A549 (cell line): ENCODE measurements at regions not wholly inside any gene's neighbourhood (a gene's known extent, or its start where the extent isn't known, plus 50 kb on each side); places are given as distances from the start of the nearest gene placed in this dataset.

Source experiments
- ATAC-seq, 2 experiments: fragments of 200-7000 bp in 1 of 2; fragments of >200 bp in 1 of 2; cut with Nextera tagmentation in 1 of 2; cut with Tn5 transposase in 1 of 2; 3 replicates each; pipeline versions ENCODE4 v1.8.0 to v1.9.1; 2018 to 2020; ENCODE audit warnings: mild to moderate bottlenecking in 1 of 2, moderate library complexity in 1 of 2
- CTCF ChIA-PET: fragments of 300-600 bp; sonication (Branson Sonifier 250); formaldehyde crosslinking; extraction: SDS; loops from one replicate; lab custom pipeline; 2021; ENCODE audit warnings: antibody characterized with exemption, inconsistent platforms; lab: Yijun Ruan, JAX
- POLR2A ChIA-PET: fragments of 350-600 bp; formaldehyde crosslinking; extraction: SDS; loops from one replicate; lab custom pipeline; 2021; ENCODE audit warnings: antibody characterized with exemption, inconsistent platforms; lab: Yijun Ruan, JAX
- DNase-seq, 2 experiments: peaks; one replicate each; pipeline versions ENCODE4 v3.0.0 to v3.0.0-alpha.2; 2011 to 2016; ENCODE audit warnings: low read depth in 1 of 2, low spot score in 1 of 2
- FAIRE-seq: peaks from 2 replicates; lab custom pipeline; 2011; peaks lifted over from hg19 to GRCh38; lab: Jason Lieb, UNC
- H3K27ac ChIP-seq, 2 experiments: fragments of >200 bp; sonication (Bioruptor Twin); formaldehyde crosslinking; 3 replicates each; pipeline ENCODE4 v1.5.1; 2016 to 2017
- H3K4me1 ChIP-seq: fragments of >200 bp; sonication (Bioruptor Twin); formaldehyde crosslinking; 3 replicates; pipeline ENCODE4 v1.6.1; 2016
- H3K4me2 ChIP-seq: fragments of >200 bp; sonication (Bioruptor Twin); formaldehyde crosslinking; 3 replicates; pipeline ENCODE4 v1.6.1; 2016
- H3K4me3 ChIP-seq: fragments of >200 bp; sonication (Bioruptor Twin); formaldehyde crosslinking; 3 replicates; pipeline ENCODE4 v1.5.1; 2016
- H3K9me3 ChIP-seq: fragments of >200 bp; sonication (Bioruptor Twin); formaldehyde crosslinking; 3 replicates; pipeline ENCODE4 v1.6.1; 2016
- BHLHE40 ChIP-seq: IDR thresholded peaks from 2 replicates; pipeline ENCODE4 v1.6.1; 2012; ENCODE audit warnings: low read depth, low read length, inconsistent platforms
- CBX2 ChIP-seq: fragments of 200-600 bp; sonication (generic); IDR thresholded peaks from 2 replicates; pipeline ENCODE4 v1.6.1; 2016; ENCODE audit warnings: low read depth, mild to moderate bottlenecking, borderline replicate concordance
- CBX8 ChIP-seq: fragments of 200-600 bp; sonication (generic); IDR thresholded peaks from 2 replicates; pipeline ENCODE4 v1.6.1; 2016
- CEBPB ChIP-seq, 2 experiments: fragments of >200 bp in 1 of 2; sonication (Bioruptor Twin) in 1 of 2; formaldehyde crosslinking in 1 of 2; IDR thresholded peaks; 2 replicates each; pipeline ENCODE4 v1.6.1; 2012 to 2016
- CHD4 ChIP-seq: fragments of 200-600 bp; sonication (generic); IDR thresholded peaks from 2 replicates; pipeline ENCODE4 v1.6.1; 2016; ENCODE audit warnings: antibody characterized with exemption, mild to moderate bottlenecking, borderline replicate concordance
- EHMT2 ChIP-seq: fragments of 200-600 bp; sonication (generic); IDR thresholded peaks from 2 replicates; pipeline ENCODE4 v1.6.1; 2016; ENCODE audit warnings: antibody characterized with exemption, low read depth, mild to moderate bottlenecking, moderate library complexity
- ESRRA ChIP-seq: fragments of 150-350 bp; IDR thresholded peaks from 2 replicates; pipeline ENCODE4 v1.6.1; 2014; ENCODE audit warnings: mild to moderate bottlenecking, low read length, borderline replicate concordance
- HDAC2 ChIP-seq: fragments of 200-600 bp; sonication (generic); IDR thresholded peaks from 2 replicates; pipeline ENCODE4 v1.6.1; 2016
- JUN ChIP-seq, 2 experiments: fragments of >200 bp; sonication (Bioruptor Twin); formaldehyde crosslinking; IDR thresholded peaks; 2 replicates in 1 of 2; 3 replicates in 1 of 2; pipeline ENCODE4 v1.6.1; 2016 to 2017
- JUNB ChIP-seq: fragments of >200 bp; sonication (Bioruptor Twin); formaldehyde crosslinking; IDR thresholded peaks from 2 replicates; pipeline ENCODE4 v1.6.1; 2016
- KDM1A ChIP-seq: fragments of 200-600 bp; sonication (generic); IDR thresholded peaks from 2 replicates; pipeline ENCODE4 v1.6.1; 2016; ENCODE audit warnings: low read depth, mild to moderate bottlenecking
- NFE2L2 ChIP-seq: fragments of 150-350 bp; conservative IDR thresholded peaks from 2 replicates; pipeline ENCODE4 v1.6.1; 2014; ENCODE audit warnings: low read length
- NPAS2 ChIP-seq: fragments of 250-450 bp; sonication (Bioruptor Pico); IDR thresholded peaks from 2 replicates; pipeline ENCODE4 v1.8.0; 2022; ENCODE audit warnings: mild to moderate bottlenecking, moderate library complexity, borderline replicate concordance
- PBX3 ChIP-seq: IDR thresholded peaks from 2 replicates; pipeline ENCODE4 v1.6.1; 2012
- POLR2AphosphoS2 ChIP-seq: conservative IDR thresholded peaks from 2 replicates; pipeline ENCODE4 v1.6.1; 2012; ENCODE audit warnings: low read length, improper control_type of control experiment, inconsistent platforms
- SMC3 ChIP-seq: fragments of >200 bp; sonication (Bioruptor Twin); formaldehyde crosslinking; IDR thresholded peaks from 3 replicates; pipeline ENCODE4 v1.6.1; 2018; ENCODE audit warnings: inconsistent platforms
- SREBF2 ChIP-seq: fragments of 450-650 bp; IDR thresholded peaks from 2 replicates; pipeline ENCODE4 v1.6.1; 2014; ENCODE audit warnings: mild to moderate bottlenecking, moderate library complexity
- ZC3H11A ChIP-seq: fragments of 450-650 bp; IDR thresholded peaks from 2 replicates; pipeline ENCODE4 v1.6.1; 2014; ENCODE audit warnings: antibody characterized with exemption, mild to moderate bottlenecking
- ZNF302 ChIP-seq: fragments of 250-450 bp; sonication (Bioruptor Pico); IDR thresholded peaks from 2 replicates; pipeline ENCODE4 v1.9.0; 2021; ENCODE audit warnings: inconsistent platforms, mild to moderate bottlenecking, moderate library complexity
- ZSCAN20 ChIP-seq: fragments of 250-450 bp; sonication (Bioruptor Pico); IDR thresholded peaks from 2 replicates; pipeline ENCODE4 v1.8.0; 2022; ENCODE audit warnings: mild to moderate bottlenecking, moderate library complexity
- WGBS: methylation state at CpG from one replicate; pipeline ENCODE4 v1.1.6; 2017; ENCODE audit errors: missing lambda C conversion rate; 5-methylcytosine and 5-hydroxymethylcytosine counted together
- TF ChIP-seq, protein P1 (sequence below): fragments of 450-650 bp; IDR thresholded peaks from 2 replicates; pipeline ENCODE4 v1.6.1; 2014; ENCODE audit warnings: antibody characterized with exemption
- TF ChIP-seq, protein P2 (sequence below): IDR thresholded peaks from 2 replicates; pipeline ENCODE4 v1.6.1; 2012
- TF ChIP-seq, protein P3 (sequence below): fragments of >200 bp; sonication (Bioruptor Twin); formaldehyde crosslinking; IDR thresholded peaks from 3 replicates; pipeline ENCODE4 v1.6.1; 2016
- TF ChIP-seq, protein P4 (sequence below): fragments of >200 bp; sonication (Bioruptor Twin); formaldehyde crosslinking; IDR thresholded peaks from 2 replicates; pipeline ENCODE4 v1.6.1; 2016

- CTCF ChIA-PET, result no interaction called here
- FAIRE-seq (no peak), ATAC-seq (no peak), DNase-seq (no peak)
- H3K4me3 ChIP-seq, result no peak overlapping the region
- no peaks in the 10 kb centered on the region for H3K4me1 ChIP-seq
- TF ChIP-seq, protein P1, sequence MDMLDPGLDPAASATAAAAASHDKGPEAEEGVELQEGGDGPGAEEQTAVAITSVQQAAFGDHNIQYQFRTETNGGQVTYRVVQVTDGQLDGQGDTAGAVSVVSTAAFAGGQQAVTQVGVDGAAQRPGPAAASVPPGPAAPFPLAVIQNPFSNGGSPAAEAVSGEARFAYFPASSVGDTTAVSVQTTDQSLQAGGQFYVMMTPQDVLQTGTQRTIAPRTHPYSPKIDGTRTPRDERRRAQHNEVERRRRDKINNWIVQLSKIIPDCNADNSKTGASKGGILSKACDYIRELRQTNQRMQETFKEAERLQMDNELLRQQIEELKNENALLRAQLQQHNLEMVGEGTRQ, result no peak
- TF ChIP-seq NPAS2 (no peak), ZSCAN20 (no peak), SMC3 (no peak), KDM1A (no peak), NFE2L2 (no peak), CBX8 (no peak)
- H3K9me3 ChIP-seq, result no peaks in the 10 kb centered on the region; the same call in 1 of the 3 replicates
- H3K4me2 ChIP-seq, result no peak overlapping the region
- POLR2A ChIA-PET, result no interaction called here
- H3K27ac ChIP-seq, result no peak overlapping the region
These were observed 73.3 kb downstream of the RFC3 start for GRCh38 chr13:33891196-33891742.

GRCh38 chr13:33893559-33893958, 75.6 kb downstream of the RFC3 start:
- Histone ChIP-seq H3K4me2 (no peak overlapping the region), H3K9me3 (peaks cover 3% of the 10 kb centered on the region), H3K4me3 (no peak overlapping the region), H3K4me1 (no peaks in the 10 kb centered on the region), H3K27ac (no peak overlapping the region)
- DNase-seq (no peak), FAIRE-seq (no peak), ATAC-seq (no peak)
- ChIA-PET CTCF (no interaction called here), POLR2A (no interaction called here)
- no peak for TF ChIP-seq JUN (IDR thresholded peaks at IDR 0.05)
- no peak for TF ChIP-seq CHD4
- TF ChIP-seq ZNF302 (CRISPR knock-in tag), result no peak
- no peak for TF ChIP-seq POLR2AphosphoS2
- no peak for TF ChIP-seq ESRRA
- TF ChIP-seq EHMT2, result no peak

GRCh38 chr13:33904431-33904830, 86.5 kb downstream of the RFC3 start:
- Histone ChIP-seq H3K9me3 (peaks cover 3% of the 10 kb centered on the region; the same call in 1 of the 3 replicates), H3K27ac (no peak overlapping the region), H3K4me2 (no peak overlapping the region), H3K4me1 (no peaks in the 10 kb centered on the region)
- ChIA-PET POLR2A (no interaction called here), CTCF (no interaction called here)
- 82% methylated on average over 8 of the region's 8 CpGs for whole genome bisulfite sequencing
- FAIRE-seq, result no peak
- TF ChIP-seq HDAC2, result no peak
- TF ChIP-seq CBX2, result no peak
- no peak for TF ChIP-seq ZC3H11A
- TF ChIP-seq, protein P2, sequence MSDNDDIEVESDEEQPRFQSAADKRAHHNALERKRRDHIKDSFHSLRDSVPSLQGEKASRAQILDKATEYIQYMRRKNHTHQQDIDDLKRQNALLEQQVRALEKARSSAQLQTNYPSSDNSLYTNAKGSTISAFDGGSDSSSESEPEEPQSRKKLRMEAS, result no peak
- no peak for TF ChIP-seq PBX3
- TF ChIP-seq, all 56 proteins: peak for 0
- ATAC-seq (no peak), DNase-seq (no peak)
- no peak overlapping the region for H3K4me3 ChIP-seq

- 100% methylated on average over 1 of the region's 1 CpG for WGBS
- FAIRE-seq, result no peak
These were observed 90.2 kb downstream of the RFC3 start for GRCh38 chr13:33908116-33908515.

More at GRCh38 chr13:33908116-33908515, 90.2 kb downstream of the RFC3 start:
- POLR2A ChIA-PET, result no interaction called here
- no peak for TF ChIP-seq BHLHE40
- TF ChIP-seq SREBF2, result no peak
- TF ChIP-seq KDM1A, result no peak
- TF ChIP-seq, protein P3, sequence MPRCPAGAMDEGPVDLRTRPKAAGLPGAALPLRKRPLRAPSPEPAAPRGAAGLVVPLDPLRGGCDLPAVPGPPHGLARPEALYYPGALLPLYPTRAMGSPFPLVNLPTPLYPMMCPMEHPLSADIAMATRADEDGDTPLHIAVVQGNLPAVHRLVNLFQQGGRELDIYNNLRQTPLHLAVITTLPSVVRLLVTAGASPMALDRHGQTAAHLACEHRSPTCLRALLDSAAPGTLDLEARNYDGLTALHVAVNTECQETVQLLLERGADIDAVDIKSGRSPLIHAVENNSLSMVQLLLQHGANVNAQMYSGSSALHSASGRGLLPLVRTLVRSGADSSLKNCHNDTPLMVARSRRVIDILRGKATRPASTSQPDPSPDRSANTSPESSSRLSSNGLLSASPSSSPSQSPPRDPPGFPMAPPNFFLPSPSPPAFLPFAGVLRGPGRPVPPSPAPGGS, result no peak
- no peak for TF ChIP-seq JUNB
- no peak for TF ChIP-seq CEBPB (IDR thresholded peaks at IDR 0.05)
- TF ChIP-seq, protein P4, sequence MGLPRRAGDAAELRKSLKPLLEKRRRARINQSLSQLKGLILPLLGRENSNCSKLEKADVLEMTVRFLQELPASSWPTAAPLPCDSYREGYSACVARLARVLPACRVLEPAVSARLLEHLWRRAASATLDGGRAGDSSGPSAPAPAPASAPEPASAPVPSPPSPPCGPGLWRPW, result no peak
- TF ChIP-seq, all 56 proteins: peak for 0
- H3K4me3 ChIP-seq, result no peak overlapping the region
- H3K27ac ChIP-seq, result no peak overlapping the region
- ATAC-seq (no peak), DNase-seq (no peak)
- no peaks in the 10 kb centered on the region for H3K4me1 ChIP-seq
- H3K9me3 ChIP-seq, result no peaks in the 10 kb centered on the region
- H3K4me2 ChIP-seq, result no peak overlapping the region
- CTCF ChIA-PET, result no interaction called here
